HG02938 (cell line): ENCODE measurements at regions not wholly inside any gene's neighbourhood (a gene's known extent, or its start where the extent isn't known, plus 50 kb on each side); places are given as distances from the start of the nearest gene placed in this dataset.

Experiments
- ATAC-seq: cut with Tn5 transposase; IDR thresholded peaks from one replicate; pipeline ENCODE4 v1.9.1; 2021; ENCODE audit warnings: mild to moderate bottlenecking, moderate library complexity; ENCODE audit not compliant: unreplicated experiment

- no peak for ATAC-seq
These were observed 368.5 kb upstream of the MAD2L1 start for GRCh38 chr4:120435179-120435578.

GRCh38 chr4:120434756-120435155 lies 368.1 kb upstream of the MAD2L1 start:
- ATAC-seq = no peak

GRCh38 chr4:120432301-120432860 lies 365.7 kb upstream of the MAD2L1 start:
- no peak for ATAC-seq

- ATAC-seq = peak; percentile 63
These were observed 364.5 kb upstream of the MAD2L1 start for GRCh38 chr4:120431180-120431579.

GRCh38 chr4:120418146-120418545 lies 351.5 kb upstream of the MAD2L1 start:
- ATAC-seq = no peak

- no peak for ATAC-seq
These were observed 349.2 kb upstream of the MAD2L1 start for GRCh38 chr4:120415896-120416295.

- no peak for ATAC-seq
These were observed 340.3 kb upstream of the MAD2L1 start for GRCh38 chr4:120406960-120407359.

GRCh38 chr4:120403296-120403695 lies 336.6 kb upstream of the MAD2L1 start:
- ATAC-seq = no peak

- no peak for ATAC-seq
These were observed 333.8 kb upstream of the MAD2L1 start for GRCh38 chr4:120400441-120400840.

- ATAC-seq = no peak
These were observed 333.2 kb upstream of the MAD2L1 start for GRCh38 chr4:120399826-120400225.

GRCh38 chr4:120395746-120396145 lies 329.1 kb upstream of the MAD2L1 start:
- no peak for ATAC-seq

- ATAC-seq = no peak
These were observed 289.2 kb upstream of the MAD2L1 start for GRCh38 chr4:120355881-120356280.

GRCh38 chr4:120354381-120354780 lies 287.7 kb upstream of the MAD2L1 start:
- ATAC-seq = no peak

- ATAC-seq = no peak
These were observed 286.6 kb upstream of the MAD2L1 start for GRCh38 chr4:120353235-120353634.

GRCh38 chr4:120352739-120353138 lies 286.1 kb upstream of the MAD2L1 start:
- no peak for ATAC-seq

- ATAC-seq = no peak
These were observed 282.3 kb upstream of the MAD2L1 start for GRCh38 chr4:120348948-120349347.

- no peak for ATAC-seq
These were observed 281.9 kb upstream of the MAD2L1 start for GRCh38 chr4:120348521-120348920.

GRCh38 chr4:120331486-120332370 lies 265.1 kb upstream of the MAD2L1 start:
- ATAC-seq = peak; percentile 57

- ATAC-seq = no peak
These were observed 262.7 kb upstream of the MAD2L1 start for GRCh38 chr4:120329386-120329785.

- ATAC-seq = no peak
These were observed 260.6 kb upstream of the MAD2L1 start for GRCh38 chr4:120327276-120327675.

GRCh38 chr4:120319046-120319767 lies 252.6 kb upstream of the MAD2L1 start:
- no peak for ATAC-seq
